ENCODE measurements at regions not wholly inside any gene's neighbourhood (a gene's known extent, or its start where the extent isn't known, plus 50 kb on each side); places are given as distances from the start of the nearest gene placed in this dataset.

DNA sequence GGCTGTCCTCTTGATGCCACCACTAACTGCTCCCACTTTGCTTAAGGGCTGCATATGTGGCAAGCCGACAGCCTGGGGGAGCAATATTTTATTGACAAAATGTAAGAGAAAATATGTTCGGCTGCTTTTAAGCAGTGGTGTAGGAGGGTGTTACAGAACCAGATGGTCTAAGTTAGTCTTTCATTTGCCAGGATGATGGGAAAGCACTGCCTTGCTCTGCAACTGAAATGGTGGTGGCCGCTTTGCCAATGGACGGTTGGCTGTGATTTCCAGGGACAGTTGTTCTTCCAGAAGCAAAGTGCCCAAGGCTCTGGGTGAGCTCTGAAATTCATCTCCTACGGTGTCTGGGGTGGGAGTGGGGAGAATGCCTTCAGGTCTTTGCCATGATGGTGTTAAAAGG lies 469.3 kb downstream of the TOX3 start:
- RAD21 ChIA-PET (ENCODE audit: low non-redundant PET in 1 of 2, low total read pairs in 2 of 2, uncharacterized antibody in 2 of 2, unreplicated experiment in 2 of 2), result no interaction called here
- no peak overlapping the region for H3K27ac ChIP-seq (ENCODE audit: low read depth, low read length)
- TF ChIP-seq EZH2 (IDR thresholded peaks at IDR 0.05) (no peak), SIN3A (IDR thresholded peaks at IDR 0.05; ENCODE audit: low read depth) (no peak), POLR2AphosphoS5 (IDR thresholded peaks at IDR 0.05; ENCODE audit: low read depth, low read length) (no peak), SRF (IDR thresholded peaks at IDR 0.05; ENCODE audit: low read depth) (no peak), EGR1 (IDR thresholded peaks at IDR 0.05; ENCODE audit: low read depth) (no peak), FOSL1 (IDR thresholded peaks at IDR 0.05; ENCODE audit: low read depth) (no peak), YY1 (IDR thresholded peaks at IDR 0.05; ENCODE audit: extremely low read depth, insufficient replicate concordance, low read depth, low read length) (no peak), CBX3 (IDR thresholded peaks at IDR 0.05; ENCODE audit: low read depth) (no peak)
- TF ChIP-seq, protein P1, sequence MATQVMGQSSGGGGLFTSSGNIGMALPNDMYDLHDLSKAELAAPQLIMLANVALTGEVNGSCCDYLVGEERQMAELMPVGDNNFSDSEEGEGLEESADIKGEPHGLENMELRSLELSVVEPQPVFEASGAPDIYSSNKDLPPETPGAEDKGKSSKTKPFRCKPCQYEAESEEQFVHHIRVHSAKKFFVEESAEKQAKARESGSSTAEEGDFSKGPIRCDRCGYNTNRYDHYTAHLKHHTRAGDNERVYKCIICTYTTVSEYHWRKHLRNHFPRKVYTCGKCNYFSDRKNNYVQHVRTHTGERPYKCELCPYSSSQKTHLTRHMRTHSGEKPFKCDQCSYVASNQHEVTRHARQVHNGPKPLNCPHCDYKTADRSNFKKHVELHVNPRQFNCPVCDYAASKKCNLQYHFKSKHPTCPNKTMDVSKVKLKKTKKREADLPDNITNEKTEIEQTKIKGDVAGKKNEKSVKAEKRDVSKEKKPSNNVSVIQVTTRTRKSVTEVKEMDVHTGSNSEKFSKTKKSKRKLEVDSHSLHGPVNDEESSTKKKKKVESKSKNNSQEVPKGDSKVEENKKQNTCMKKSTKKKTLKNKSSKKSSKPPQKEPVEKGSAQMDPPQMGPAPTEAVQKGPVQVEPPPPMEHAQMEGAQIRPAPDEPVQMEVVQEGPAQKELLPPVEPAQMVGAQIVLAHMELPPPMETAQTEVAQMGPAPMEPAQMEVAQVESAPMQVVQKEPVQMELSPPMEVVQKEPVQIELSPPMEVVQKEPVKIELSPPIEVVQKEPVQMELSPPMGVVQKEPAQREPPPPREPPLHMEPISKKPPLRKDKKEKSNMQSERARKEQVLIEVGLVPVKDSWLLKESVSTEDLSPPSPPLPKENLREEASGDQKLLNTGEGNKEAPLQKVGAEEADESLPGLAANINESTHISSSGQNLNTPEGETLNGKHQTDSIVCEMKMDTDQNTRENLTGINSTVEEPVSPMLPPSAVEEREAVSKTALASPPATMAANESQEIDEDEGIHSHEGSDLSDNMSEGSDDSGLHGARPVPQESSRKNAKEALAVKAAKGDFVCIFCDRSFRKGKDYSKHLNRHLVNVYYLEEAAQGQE (IDR thresholded peaks at IDR 0.05; ENCODE audit: low read depth), result no peak
- H3K9me2 ChIP-seq (ENCODE audit: insufficient read depth), result no peaks in the 10 kb centered on the region
- CTCF ChIA-PET, result no interaction called here
- H4K20me1 ChIP-seq (ENCODE audit: insufficient read depth), result no peaks in the 10 kb centered on the region
- no peaks in the 10 kb centered on the region for H3K27me3 ChIP-seq (ENCODE audit: insufficient read depth, low read length)
- no peak for ATAC-seq
- intact Hi-C loops (cut with micrococcal nuclease), result no loop called here
- H3K9ac ChIP-seq (ENCODE audit: low read length), result no peak overlapping the region
- no TSS peak for BruUV-seq (replicated peaks)
- H3K4me3 ChIP-seq (replicated peaks in 1 of 2; ENCODE audit: low read depth in 1 of 2, low read length in 2 of 2), result no peak overlapping the region
- H3K9me3 ChIP-seq (ENCODE audit: control insufficient read depth in 1 of 2, insufficient read depth in 1 of 2, low read depth in 1 of 2, low read length in 2 of 2), result peaks cover 4 to 25% of the 10 kb centered on the region in 2 experiments; a peak in 2 of 4 replicates
- H2AFZ ChIP-seq (ENCODE audit: low read depth, low read length, poor library complexity, severe bottlenecking), result no peak overlapping the region
- POLR2A ChIA-PET, result no interaction called here
- H3K36me3 ChIP-seq (ENCODE audit: control insufficient read depth in 1 of 2, insufficient read depth in 2 of 2, low read length in 2 of 2), result no peaks in the 10 kb centered on the region
- no peak for DNase-seq (ENCODE audit: low read depth, low spot score)
- H3K79me2 ChIP-seq (ENCODE audit: insufficient read depth, low read length), result no peaks in the 10 kb centered on the region
- H3K4me2 ChIP-seq (ENCODE audit: low read length), result no peak overlapping the region
- H3K4me1 ChIP-seq (ENCODE audit: control insufficient read depth in 1 of 2, insufficient read depth in 2 of 2, low read length in 2 of 2), result no peaks in the 10 kb centered on the region
